ENCODE measurements at regions not wholly inside any gene's neighbourhood (a gene's known extent, or its start where the extent isn't known, plus 50 kb on each side); places are given as distances from the start of the nearest gene placed in this dataset.

GRCh38 chr21:28159396-28159795 lies 833.3 kb downstream of the LTN1 start:
- no peak for TF ChIP-seq CTCF (IDR thresholded peaks at IDR 0.05; ENCODE audit: low read depth, low read length, poor library complexity, severe bottlenecking)
- TF ChIP-seq EZH2phosphoT487 (IDR thresholded peaks at IDR 0.05; ENCODE audit: borderline replicate concordance, low read length), result no peak
